Brain microvascular endothelial cell (primary cell): ENCODE measurements at regions not wholly inside any gene's neighbourhood (a gene's known extent, or its start where the extent isn't known, plus 50 kb on each side); places are given as distances from the start of the nearest gene placed in this dataset.
A peak's percentile ranks its signal among the peaks of the same experiment; 100 is the strongest.

Experiments
- DNase-seq: peaks from one replicate; pipeline ENCODE4 v3.0.0-alpha.2; 2020
- H3K27ac ChIP-seq: fragments of 250-450 bp; sonication (Bioruptor Pico); 2 replicates; pipeline ENCODE4 v1.5.1; 2020; ENCODE audit warnings: mild to moderate bottlenecking, moderate library complexity
- H3K27me3 ChIP-seq: fragments of 250-450 bp; sonication (Bioruptor Pico); replicated peaks from 2 replicates; pipeline ENCODE4 v1.5.1; 2020; ENCODE audit warnings: mild to moderate bottlenecking
- H3K36me3 ChIP-seq: fragments of 250-450 bp; sonication (Bioruptor Pico); replicated peaks from 2 replicates; pipeline ENCODE4 v1.5.1; 2020; ENCODE audit warnings: mild to moderate bottlenecking
- H3K4me3 ChIP-seq: 2 replicates; pipeline ENCODE4 v1.5.1; 2011; ENCODE audit warnings: low read depth, mild to moderate bottlenecking, control low read depth, low read length, moderate library complexity
- CTCF ChIP-seq: IDR thresholded peaks from 2 replicates; pipeline ENCODE4 v1.5.1; 2011; ENCODE audit warnings: low read depth, mild to moderate bottlenecking, moderate library complexity, low read length, control low read depth, inconsistent platforms; ENCODE audit errors: missing control alignments
- in situ Hi-C: cut with HindIII; loops from 2 replicates; pipeline ENCODE4 v1.10.0; 2017; ENCODE audit warnings: low sequenced_read_pairs, low pct_ligation_motif_present

- H3K27me3 ChIP-seq, result no peaks in the 10 kb centered on the region
- no peak overlapping the region for H3K4me3 ChIP-seq
- H3K27ac ChIP-seq, result no peak overlapping the region
- no peaks in the 10 kb centered on the region for H3K36me3 ChIP-seq
- DNase-seq, result no peak
- TF ChIP-seq CTCF, result no peak
- in situ Hi-C loops, result loop anchor here (25.0 kb wide), 1 partner anchor 164 kb away; the partner anchor contains the start of genes HNRNPK and RMI1
These were observed 171.0 kb downstream of the RMI1 start for GRCh38 chr9:84151640-84152039.

GRCh38 chr9:84152204-84152603, 171.6 kb downstream of the RMI1 start:
- no peaks in the 10 kb centered on the region for H3K36me3 ChIP-seq
- no peak for DNase-seq
- in situ Hi-C loops, result loop anchor here (25.0 kb wide), 1 partner anchor 165 kb away; the partner anchor contains the start of genes HNRNPK and RMI1
- H3K4me3 ChIP-seq, result no peak overlapping the region
- H3K27me3 ChIP-seq, result no peaks in the 10 kb centered on the region
- no peak for TF ChIP-seq CTCF
- H3K27ac ChIP-seq, result no peak overlapping the region

- no peaks in the 10 kb centered on the region for H3K27me3 ChIP-seq
- H3K27ac ChIP-seq, result no peak overlapping the region
- no peak for TF ChIP-seq CTCF
- no peaks in the 10 kb centered on the region for H3K36me3 ChIP-seq
- H3K4me3 ChIP-seq, result no peak overlapping the region
- DNase-seq, result peak; percentile 48
- in situ Hi-C loops, result loop anchor here (25.0 kb wide), 1 partner anchor 167 kb away; the partner anchor contains the start of genes HNRNPK and RMI1
These were observed 173.3 kb downstream of the RMI1 start for GRCh38 chr9:84153885-84154284.

- H3K36me3 ChIP-seq, result no peaks in the 10 kb centered on the region
- DNase-seq, result no peak
- no peak overlapping the region for H3K4me3 ChIP-seq
- TF ChIP-seq CTCF, result no peak
- in situ Hi-C loops, result loop anchor here (25.0 kb wide), 1 partner anchor 167 kb away; the partner anchor contains the start of genes HNRNPK and RMI1
- H3K27me3 ChIP-seq, result no peaks in the 10 kb centered on the region
- no peak overlapping the region for H3K27ac ChIP-seq
These were observed 173.7 kb downstream of the RMI1 start for GRCh38 chr9:84154320-84154719.

GRCh38 chr9:84163052-84163650, 177.4 kb downstream of the SLC28A3 start:
- no peak for DNase-seq
- TF ChIP-seq CTCF, result no peak
- Histone ChIP-seq H3K4me3 (no peak overlapping the region), H3K27ac (no peak overlapping the region), H3K36me3 (no peaks in the 10 kb centered on the region), H3K27me3 (no peaks in the 10 kb centered on the region)
- in situ Hi-C loops, result loop anchor here (25.0 kb wide), 1 partner anchor 176 kb away; the partner anchor contains the start of genes HNRNPK and RMI1
